OCI-LY7 (cell line): ENCODE measurements at regions not wholly inside any gene's neighbourhood (a gene's known extent, or its start where the extent isn't known, plus 50 kb on each side); places are given as distances from the start of the nearest gene placed in this dataset.

Source experiments
- EZH2phosphoT487 ChIP-seq: fragments of 200-600 bp; sonication (generic); IDR thresholded peaks from 2 replicates; pipeline ENCODE4 v1.6.1; 2018; ENCODE audit warnings: low read depth, borderline replicate concordance, mild to moderate bottlenecking, mixed run types, antibody characterized with exemption, low read length, moderate library complexity, mixed read lengths
- TF ChIP-seq, protein P1 (sequence below): fragments of 200-600 bp; sonication (generic); conservative IDR thresholded peaks from 2 replicates; pipeline ENCODE4 v1.5.1; 2014; ENCODE audit warnings: mild to moderate bottlenecking, antibody characterized with exemption, low read length, moderate library complexity, mixed read lengths

DNA sequence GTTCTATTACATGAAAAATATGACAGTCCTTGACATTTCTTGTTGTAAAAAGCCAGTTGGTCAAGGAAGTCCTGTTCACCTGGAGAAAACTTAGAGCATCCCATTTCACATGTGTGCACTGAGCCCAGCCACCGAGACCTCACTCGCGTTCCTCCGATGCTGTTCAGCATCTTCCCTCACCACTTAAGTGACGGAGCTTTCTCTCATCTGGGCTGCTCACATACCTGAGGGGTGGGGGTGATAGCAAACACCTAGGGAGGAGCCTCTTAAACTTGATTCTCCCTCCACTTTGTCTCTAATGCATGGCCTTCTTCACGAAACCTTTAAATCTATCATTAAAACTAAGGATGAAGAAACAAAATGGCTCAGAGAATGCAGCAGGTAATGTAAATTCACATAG is 950.2 kb downstream of the GATA3 start:
- TF ChIP-seq, protein P1, sequence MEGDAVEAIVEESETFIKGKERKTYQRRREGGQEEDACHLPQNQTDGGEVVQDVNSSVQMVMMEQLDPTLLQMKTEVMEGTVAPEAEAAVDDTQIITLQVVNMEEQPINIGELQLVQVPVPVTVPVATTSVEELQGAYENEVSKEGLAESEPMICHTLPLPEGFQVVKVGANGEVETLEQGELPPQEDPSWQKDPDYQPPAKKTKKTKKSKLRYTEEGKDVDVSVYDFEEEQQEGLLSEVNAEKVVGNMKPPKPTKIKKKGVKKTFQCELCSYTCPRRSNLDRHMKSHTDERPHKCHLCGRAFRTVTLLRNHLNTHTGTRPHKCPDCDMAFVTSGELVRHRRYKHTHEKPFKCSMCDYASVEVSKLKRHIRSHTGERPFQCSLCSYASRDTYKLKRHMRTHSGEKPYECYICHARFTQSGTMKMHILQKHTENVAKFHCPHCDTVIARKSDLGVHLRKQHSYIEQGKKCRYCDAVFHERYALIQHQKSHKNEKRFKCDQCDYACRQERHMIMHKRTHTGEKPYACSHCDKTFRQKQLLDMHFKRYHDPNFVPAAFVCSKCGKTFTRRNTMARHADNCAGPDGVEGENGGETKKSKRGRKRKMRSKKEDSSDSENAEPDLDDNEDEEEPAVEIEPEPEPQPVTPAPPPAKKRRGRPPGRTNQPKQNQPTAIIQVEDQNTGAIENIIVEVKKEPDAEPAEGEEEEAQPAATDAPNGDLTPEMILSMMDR = no peak
- no peak for TF ChIP-seq EZH2phosphoT487
